WTC11 (cell line): ENCODE measurements at regions not wholly inside any gene's neighbourhood (a gene's known extent, or its start where the extent isn't known, plus 50 kb on each side); places are given as distances from the start of the nearest gene placed in this dataset.

ENCODE experiments used
- AR ChIP-seq: fragments of 250-450 bp; sonication (Bioruptor Pico); IDR thresholded peaks from 2 replicates; pipeline ENCODE4 v1.9.0; 2021; ENCODE audit warnings: mild to moderate bottlenecking
- ARID4B ChIP-seq: sonication (generic); formaldehyde crosslinking; IDR thresholded peaks from 2 replicates; pipeline ENCODE4 v1.8.0; 2023; ENCODE audit warnings: missing genetic modification reagents, mild to moderate bottlenecking, borderline replicate concordance
- CDX4 ChIP-seq: fragments of 250-450 bp; sonication (Bioruptor Pico); IDR thresholded peaks from 2 replicates; pipeline ENCODE4 v1.9.0; 2021; ENCODE audit warnings: moderate library complexity, mild to moderate bottlenecking, inconsistent platforms, borderline replicate concordance
- CREM ChIP-seq: sonication (generic); formaldehyde crosslinking; IDR thresholded peaks from 2 replicates; pipeline ENCODE4 v1.8.1; 2022; ENCODE audit warnings: mild to moderate bottlenecking, missing genetic modification reagents, moderate library complexity
- E2F1 ChIP-seq: sonication (generic); formaldehyde crosslinking; IDR thresholded peaks from 2 replicates; pipeline ENCODE4 v1.8.0; 2022; ENCODE audit warnings: mild to moderate bottlenecking, missing genetic modification reagents
- E2F4 ChIP-seq: sonication (generic); formaldehyde crosslinking; IDR thresholded peaks from 2 replicates; pipeline ENCODE4 v1.8.1; 2022; ENCODE audit warnings: low read depth, mild to moderate bottlenecking, moderate library complexity, missing genetic modification reagents, borderline replicate concordance
- JAZF1 ChIP-seq: fragments of 250-450 bp; sonication (Bioruptor Pico); IDR thresholded peaks from 2 replicates; pipeline ENCODE4 v1.9.0; 2021; ENCODE audit warnings: moderate library complexity, mild to moderate bottlenecking, inconsistent platforms
- STAT6 ChIP-seq: sonication (generic); formaldehyde crosslinking; conservative IDR thresholded peaks from 2 replicates; pipeline ENCODE4 v1.8.1; 2023; ENCODE audit warnings: mild to moderate bottlenecking, low read depth, missing genetic modification reagents, moderate library complexity
- ZNF138 ChIP-seq: sonication (generic); formaldehyde crosslinking; conservative IDR thresholded peaks from 2 replicates; pipeline ENCODE4 v1.8.1; 2022; ENCODE audit warnings: mild to moderate bottlenecking, moderate library complexity, missing genetic modification reagents
- ZNF219 ChIP-seq: sonication (generic); formaldehyde crosslinking; IDR thresholded peaks from 2 replicates; pipeline ENCODE4 v1.8.0; 2023; ENCODE audit warnings: missing genetic modification reagents, mild to moderate bottlenecking, borderline replicate concordance
- ZNF263 ChIP-seq: sonication (generic); formaldehyde crosslinking; IDR thresholded peaks from 2 replicates; pipeline ENCODE4 v1.8.1; 2022; ENCODE audit warnings: low read depth, mild to moderate bottlenecking, moderate library complexity, missing genetic modification reagents
- ZNF317 ChIP-seq: sonication (generic); formaldehyde crosslinking; IDR thresholded peaks from 2 replicates; pipeline ENCODE4 v1.8.1; 2023; ENCODE audit warnings: low read depth, mild to moderate bottlenecking, moderate library complexity, missing genetic modification reagents, borderline replicate concordance
- ZNF423 ChIP-seq: fragments of 250-450 bp; sonication (Bioruptor Pico); IDR thresholded peaks from 2 replicates; pipeline ENCODE4 v2.1.2; 2022; ENCODE audit warnings: mild to moderate bottlenecking, moderate library complexity
- ZNF532 ChIP-seq: fragments of 250-450 bp; sonication (Bioruptor Pico); IDR thresholded peaks from 2 replicates; pipeline ENCODE4 v1.9.0; 2021; ENCODE audit warnings: mild to moderate bottlenecking, borderline replicate concordance

- TF ChIP-seq ARID4B (no peak), ZNF219 (no peak), ZNF138 (CRISPR knock-in tag) (no peak), ZNF532 (no peak), JAZF1 (CRISPR knock-in tag) (no peak), CDX4 (CRISPR knock-in tag) (no peak), E2F4 (CRISPR knock-in tag) (no peak), ZNF263 (CRISPR knock-in tag) (no peak), CREM (CRISPR knock-in tag) (no peak), ZNF423 (CRISPR knock-in tag) (no peak), E2F1 (CRISPR knock-in tag) (no peak), STAT6 (CRISPR knock-in tag) (no peak), ZNF317 (CRISPR knock-in tag) (no peak), AR (CRISPR knock-in tag) (no peak)
Observed at GRCh38 chr4:180292339-180292738, 1950.9 kb upstream of the TENM3 start (continued).
